D721Med (cell line): ENCODE measurements at regions not wholly inside any gene's neighbourhood (a gene's known extent, or its start where the extent isn't known, plus 50 kb on each side); places are given as distances from the start of the nearest gene placed in this dataset.

ENCODE experiments used
- DNase-seq: peaks from one replicate; pipeline ENCODE4 v3.0.0; 2011; ENCODE audit warnings: low spot score; ENCODE audit not compliant: insufficient read length
- FAIRE-seq: peaks from 2 replicates; lab custom pipeline; 2011; peaks lifted over from hg19 to GRCh38; lab: Jason Lieb, UNC
- CTCF ChIP-seq: IDR thresholded peaks from 2 replicates; pipeline ENCODE4 v1.5.1; 2012; ENCODE audit warnings: mild to moderate bottlenecking, control low read depth; ENCODE audit not compliant: insufficient read depth; ENCODE audit errors: missing control alignments

- no peak for TF ChIP-seq CTCF
- DNase-seq (no peak), FAIRE-seq (no peak)
Measured at GRCh38 chr20:11671015-11671511, 246.6 kb upstream of the BTBD3 start.

- DNase-seq (no peak), FAIRE-seq (no peak)
- no peak for TF ChIP-seq CTCF
Measured at GRCh38 chr20:11672959-11673358, 244.7 kb upstream of the BTBD3 start.

GRCh38 chr20:11675920-11676629 lies 241.6 kb upstream of the BTBD3 start:
- no peak for TF ChIP-seq CTCF
- no peak for DNase-seq
- no peak for FAIRE-seq

GRCh38 chr20:11676630-11677287 lies 240.9 kb upstream of the BTBD3 start:
- TF ChIP-seq CTCF, result peak; percentile 79
- FAIRE-seq (no peak), DNase-seq (no peak)

GRCh38 chr20:11677428-11677827 lies 240.3 kb upstream of the BTBD3 start:
- TF ChIP-seq CTCF, result no peak
- FAIRE-seq (no peak), DNase-seq (no peak)

- no peak for FAIRE-seq
- no peak for DNase-seq
- no peak for TF ChIP-seq CTCF
Measured at GRCh38 chr20:11677836-11678235, 239.9 kb upstream of the BTBD3 start.

- no peak for DNase-seq
- no peak for FAIRE-seq
- TF ChIP-seq CTCF, result no peak
Measured at GRCh38 chr20:11682285-11682684, 235.4 kb upstream of the BTBD3 start.
